ENCODE measurements at regions not wholly inside any gene's neighbourhood (a gene's known extent, or its start where the extent isn't known, plus 50 kb on each side); places are given as distances from the start of the nearest gene placed in this dataset.
"Not testable (repeated sequence)": the region's sequence is repeated elsewhere in the genome, so short reads cannot be mapped to it uniquely, and the experiment has no call there.

DNA sequence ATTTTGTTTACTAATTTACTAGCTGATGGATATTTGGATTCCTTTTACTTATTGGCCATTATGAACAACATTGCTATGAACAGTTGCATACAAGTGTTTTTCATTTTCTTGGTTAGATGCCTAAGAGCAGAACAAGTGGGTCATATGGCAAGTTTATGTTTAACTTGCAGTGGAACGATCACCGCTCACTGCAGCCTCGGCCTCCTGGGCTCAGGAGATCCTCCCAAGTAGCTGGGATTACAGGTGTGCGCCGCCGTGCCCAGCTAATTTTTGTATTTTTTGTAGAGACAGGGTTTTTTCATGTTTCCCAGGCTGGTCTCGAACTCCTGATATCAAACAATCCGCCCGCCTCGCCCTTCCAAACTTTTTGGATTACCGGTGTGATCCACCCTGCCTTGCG lies 820.5 kb upstream of the TMPRSS15 start:
- no peaks in the 10 kb centered on the region for H3K4me1 ChIP-seq (ENCODE audit: control insufficient read depth, insufficient read depth, low read length)
- ChIA-PET POLR2A (no interaction called here), CTCF (no interaction called here)
- no peak for DNase-seq (ENCODE audit: low read depth, low spot score)
- intact Hi-C loops (cut with micrococcal nuclease; ENCODE audit: unreplicated experiment) = no loop called here
- H3K9me3 ChIP-seq (ENCODE audit: control insufficient read depth, insufficient read depth, low read depth, low read length) = no peaks in the 10 kb centered on the region
- H3K27ac ChIP-seq (ENCODE audit: low read length) = no peak overlapping the region
- no TSS peak for BruUV-seq (replicated peaks)
- in situ Hi-C loops (cut with HindIII; ENCODE audit: low pct_unique_long_range_greater_than_20kb, low sequenced_read_pairs) = no loop called here
- no peaks in the 10 kb centered on the region for H3K36me3 ChIP-seq (ENCODE audit: control insufficient read depth, insufficient read depth, low read length)
- TF ChIP-seq TCF7L2 (IDR thresholded peaks at IDR 0.05; ENCODE audit: low read depth, low read length) = no peak
- no peak for TF ChIP-seq SIN3A (IDR thresholded peaks at IDR 0.05; ENCODE audit: borderline replicate concordance, insufficient read depth, low read depth, low read length)
- TF ChIP-seq, protein P1, sequence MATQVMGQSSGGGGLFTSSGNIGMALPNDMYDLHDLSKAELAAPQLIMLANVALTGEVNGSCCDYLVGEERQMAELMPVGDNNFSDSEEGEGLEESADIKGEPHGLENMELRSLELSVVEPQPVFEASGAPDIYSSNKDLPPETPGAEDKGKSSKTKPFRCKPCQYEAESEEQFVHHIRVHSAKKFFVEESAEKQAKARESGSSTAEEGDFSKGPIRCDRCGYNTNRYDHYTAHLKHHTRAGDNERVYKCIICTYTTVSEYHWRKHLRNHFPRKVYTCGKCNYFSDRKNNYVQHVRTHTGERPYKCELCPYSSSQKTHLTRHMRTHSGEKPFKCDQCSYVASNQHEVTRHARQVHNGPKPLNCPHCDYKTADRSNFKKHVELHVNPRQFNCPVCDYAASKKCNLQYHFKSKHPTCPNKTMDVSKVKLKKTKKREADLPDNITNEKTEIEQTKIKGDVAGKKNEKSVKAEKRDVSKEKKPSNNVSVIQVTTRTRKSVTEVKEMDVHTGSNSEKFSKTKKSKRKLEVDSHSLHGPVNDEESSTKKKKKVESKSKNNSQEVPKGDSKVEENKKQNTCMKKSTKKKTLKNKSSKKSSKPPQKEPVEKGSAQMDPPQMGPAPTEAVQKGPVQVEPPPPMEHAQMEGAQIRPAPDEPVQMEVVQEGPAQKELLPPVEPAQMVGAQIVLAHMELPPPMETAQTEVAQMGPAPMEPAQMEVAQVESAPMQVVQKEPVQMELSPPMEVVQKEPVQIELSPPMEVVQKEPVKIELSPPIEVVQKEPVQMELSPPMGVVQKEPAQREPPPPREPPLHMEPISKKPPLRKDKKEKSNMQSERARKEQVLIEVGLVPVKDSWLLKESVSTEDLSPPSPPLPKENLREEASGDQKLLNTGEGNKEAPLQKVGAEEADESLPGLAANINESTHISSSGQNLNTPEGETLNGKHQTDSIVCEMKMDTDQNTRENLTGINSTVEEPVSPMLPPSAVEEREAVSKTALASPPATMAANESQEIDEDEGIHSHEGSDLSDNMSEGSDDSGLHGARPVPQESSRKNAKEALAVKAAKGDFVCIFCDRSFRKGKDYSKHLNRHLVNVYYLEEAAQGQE (IDR thresholded peaks at IDR 0.05; ENCODE audit: insufficient read depth in 1 of 2, low read depth in 2 of 2, low read length in 1 of 2) = no peak
- TF ChIP-seq, protein P2, sequence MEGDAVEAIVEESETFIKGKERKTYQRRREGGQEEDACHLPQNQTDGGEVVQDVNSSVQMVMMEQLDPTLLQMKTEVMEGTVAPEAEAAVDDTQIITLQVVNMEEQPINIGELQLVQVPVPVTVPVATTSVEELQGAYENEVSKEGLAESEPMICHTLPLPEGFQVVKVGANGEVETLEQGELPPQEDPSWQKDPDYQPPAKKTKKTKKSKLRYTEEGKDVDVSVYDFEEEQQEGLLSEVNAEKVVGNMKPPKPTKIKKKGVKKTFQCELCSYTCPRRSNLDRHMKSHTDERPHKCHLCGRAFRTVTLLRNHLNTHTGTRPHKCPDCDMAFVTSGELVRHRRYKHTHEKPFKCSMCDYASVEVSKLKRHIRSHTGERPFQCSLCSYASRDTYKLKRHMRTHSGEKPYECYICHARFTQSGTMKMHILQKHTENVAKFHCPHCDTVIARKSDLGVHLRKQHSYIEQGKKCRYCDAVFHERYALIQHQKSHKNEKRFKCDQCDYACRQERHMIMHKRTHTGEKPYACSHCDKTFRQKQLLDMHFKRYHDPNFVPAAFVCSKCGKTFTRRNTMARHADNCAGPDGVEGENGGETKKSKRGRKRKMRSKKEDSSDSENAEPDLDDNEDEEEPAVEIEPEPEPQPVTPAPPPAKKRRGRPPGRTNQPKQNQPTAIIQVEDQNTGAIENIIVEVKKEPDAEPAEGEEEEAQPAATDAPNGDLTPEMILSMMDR (IDR thresholded peaks at IDR 0.05) = no peak
- TF ChIP-seq POLR2AphosphoS5 (IDR thresholded peaks at IDR 0.05; ENCODE audit: low read depth, low read length) = no peak
- H3K27me3 ChIP-seq (ENCODE audit: control insufficient read depth, insufficient read depth, low read length) = no peaks in the 10 kb centered on the region
- no peak overlapping the region for H3K4me3 ChIP-seq (ENCODE audit: low read depth in 2 of 2, low read length in 2 of 2)
- ATAC-seq = no peak

DNA sequence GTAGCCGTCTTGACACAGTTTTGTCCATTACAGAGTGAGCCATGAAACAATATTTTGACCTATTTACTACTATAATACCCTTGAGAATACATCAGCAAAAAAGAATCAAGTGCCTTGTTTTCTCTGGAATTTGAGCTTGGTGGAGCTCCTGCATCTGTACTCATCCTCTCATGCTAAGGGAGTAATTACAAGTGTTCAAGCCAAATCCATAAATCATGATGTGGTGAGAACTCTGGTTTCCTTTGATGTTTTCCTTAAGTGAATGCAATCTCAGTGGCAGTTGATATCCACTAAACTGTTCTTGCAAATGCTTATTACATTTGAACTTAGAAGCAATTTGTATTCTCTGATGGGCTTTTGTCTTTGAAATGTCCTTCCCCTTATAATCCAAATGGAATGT lies 824.6 kb upstream of the TMPRSS15 start:
- BruUV-seq (replicated peaks) = no TSS peak
- Histone ChIP-seq H3K27me3 (ENCODE audit: control insufficient read depth, insufficient read depth, low read length) (no peaks in the 10 kb centered on the region), H3K27ac (ENCODE audit: low read length) (no peak overlapping the region), H3K4me3 (ENCODE audit: low read depth in 2 of 2, low read length in 2 of 2) (no peak overlapping the region), H3K9me3 (ENCODE audit: control insufficient read depth, insufficient read depth, low read depth, low read length) (no peaks in the 10 kb centered on the region), H3K36me3 (ENCODE audit: control insufficient read depth, insufficient read depth, low read length) (no peaks in the 10 kb centered on the region), H3K4me1 (ENCODE audit: control insufficient read depth, insufficient read depth, low read length) (no peaks in the 10 kb centered on the region)
- TF ChIP-seq POLR2AphosphoS5 (IDR thresholded peaks at IDR 0.05; ENCODE audit: low read depth, low read length) (no peak), SIN3A (IDR thresholded peaks at IDR 0.05; ENCODE audit: borderline replicate concordance, insufficient read depth, low read depth, low read length) (no peak), TCF7L2 (IDR thresholded peaks at IDR 0.05; ENCODE audit: low read depth, low read length) (no peak)
- TF ChIP-seq, protein P2 (IDR thresholded peaks at IDR 0.05) = no peak
- TF ChIP-seq, protein P1 (IDR thresholded peaks at IDR 0.05; ENCODE audit: insufficient read depth in 1 of 2, low read depth in 2 of 2, low read length in 1 of 2) = no peak
- ATAC-seq (no peak), DNase-seq (ENCODE audit: low read depth, low spot score) (no peak)
- in situ Hi-C loops (cut with HindIII; ENCODE audit: low pct_unique_long_range_greater_than_20kb, low sequenced_read_pairs) = no loop called here
- intact Hi-C loops (cut with micrococcal nuclease; ENCODE audit: unreplicated experiment) = no loop called here
- CTCF ChIA-PET = no interaction called here
- POLR2A ChIA-PET = no interaction called here

DNA sequence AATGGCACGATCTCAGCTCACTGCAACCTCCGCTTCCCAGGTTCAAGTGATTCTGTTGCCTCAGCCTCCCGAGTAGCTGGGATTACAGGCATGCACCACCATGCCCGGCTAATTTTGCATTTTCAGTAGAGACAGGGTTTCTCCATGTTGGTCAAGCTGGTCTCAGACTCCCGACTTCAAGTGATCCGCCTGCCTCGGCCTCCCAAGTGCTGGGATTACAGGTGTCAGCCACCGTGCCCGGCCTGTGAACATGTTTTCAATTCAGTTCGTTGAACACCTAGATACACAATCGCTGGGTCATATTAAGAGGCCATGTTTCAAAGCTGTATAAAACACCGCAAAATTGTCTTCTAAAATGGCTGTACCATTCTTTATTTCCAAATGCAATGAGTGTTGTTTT lies 830.3 kb upstream of the TMPRSS15 start:
- DNase-seq (ENCODE audit: low read depth, low spot score); H3K27me3 ChIP-seq (ENCODE audit: control insufficient read depth, insufficient read depth, low read length); H3K4me3 ChIP-seq (ENCODE audit: low read depth in 2 of 2, low read length in 2 of 2); CTCF ChIA-PET; ATAC-seq; H3K9me3 ChIP-seq (ENCODE audit: control insufficient read depth, insufficient read depth, low read depth, low read length); intact Hi-C loops (cut with micrococcal nuclease; ENCODE audit: unreplicated experiment); in situ Hi-C loops (cut with HindIII; ENCODE audit: low pct_unique_long_range_greater_than_20kb, low sequenced_read_pairs); H3K27ac ChIP-seq (ENCODE audit: low read length); H3K4me1 ChIP-seq (ENCODE audit: control insufficient read depth, insufficient read depth, low read length); H3K36me3 ChIP-seq (ENCODE audit: control insufficient read depth, insufficient read depth, low read length); POLR2A ChIA-PET; BruUV-seq (replicated peaks): not testable (repeated sequence)
